Nephron (organoid): ENCODE measurements at regions not wholly inside any gene's neighbourhood (a gene's known extent, or its start where the extent isn't known, plus 50 kb on each side); places are given as distances from the start of the nearest gene placed in this dataset.
"Not testable (repeated sequence)": the region's sequence is repeated elsewhere in the genome, so short reads cannot be mapped to it uniquely, and the experiment has no call there.

Experiments
- H3K27ac Mint-ChIP-seq, 3 experiments: 2 replicates each; pipeline ENCODE4 v1.8.0; 2020; ENCODE audit warnings: mixed read lengths in 3 of 3, mild to moderate bottlenecking in 2 of 3, moderate library complexity in 1 of 3
- H3K27me3 Mint-ChIP-seq: 2 replicates; pipeline ENCODE4 v1.8.0; 2021; ENCODE audit warnings: low read depth, mild to moderate bottlenecking, moderate library complexity, mixed read lengths
- H3K36me3 Mint-ChIP-seq: 2 replicates; pipeline ENCODE4 v1.8.0; 2020; ENCODE audit warnings: low read depth, mixed read lengths
- H3K4me1 Mint-ChIP-seq: 2 replicates; pipeline ENCODE4 v1.8.0; 2020; ENCODE audit warnings: mixed read lengths
- H3K4me3 Mint-ChIP-seq, 3 experiments: 2 replicates each; pipeline ENCODE4 v1.8.0; 2020; ENCODE audit warnings: mild to moderate bottlenecking in 3 of 3, mixed read lengths in 3 of 3, moderate library complexity in 2 of 3
- H3K9me3 Mint-ChIP-seq: 2 replicates; pipeline ENCODE4 v1.8.0; 2020; ENCODE audit warnings: mixed read lengths
- TF ChIP-seq, protein P1 (sequence below), 3 experiments: fragments of 200-600 bp; sonication (generic); IDR thresholded peaks; one replicate each; pipeline ENCODE4 v1.5.0; 2021; ENCODE audit warnings: antibody characterized with exemption in 3 of 3; ENCODE audit not compliant: unreplicated experiment in 3 of 3

DNA sequence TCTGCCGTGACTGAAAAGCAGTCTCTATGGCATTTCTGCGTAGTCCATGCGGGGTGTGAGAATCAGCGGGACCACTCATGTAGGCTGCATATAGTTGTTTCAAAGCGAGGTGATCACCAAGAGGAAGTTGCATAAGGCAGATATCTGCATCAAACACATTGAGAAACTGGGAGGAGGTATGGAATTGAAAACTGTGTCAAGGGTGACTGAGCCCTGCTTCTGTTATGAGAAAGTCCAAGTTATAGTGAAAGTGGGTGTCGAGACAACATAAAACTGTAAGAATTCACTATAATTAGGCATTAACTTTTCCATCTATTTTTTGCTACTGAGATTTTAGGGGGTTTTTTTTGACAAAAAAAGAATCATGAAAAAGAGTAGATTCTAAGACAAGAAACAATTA is 109.3 kb downstream of the ZIC1 start:
- Mint-ChIP-seq H3K4me3 (no peak overlapping the region), H3K36me3 (no peaks in the 10 kb centered on the region), H3K4me1 (no peaks in the 10 kb centered on the region), H3K9me3 (peaks cover under 1% of the 10 kb centered on the region), H3K27me3 (no peaks in the 10 kb centered on the region), H3K27ac (no peak overlapping the region)
- TF ChIP-seq, protein P1, sequence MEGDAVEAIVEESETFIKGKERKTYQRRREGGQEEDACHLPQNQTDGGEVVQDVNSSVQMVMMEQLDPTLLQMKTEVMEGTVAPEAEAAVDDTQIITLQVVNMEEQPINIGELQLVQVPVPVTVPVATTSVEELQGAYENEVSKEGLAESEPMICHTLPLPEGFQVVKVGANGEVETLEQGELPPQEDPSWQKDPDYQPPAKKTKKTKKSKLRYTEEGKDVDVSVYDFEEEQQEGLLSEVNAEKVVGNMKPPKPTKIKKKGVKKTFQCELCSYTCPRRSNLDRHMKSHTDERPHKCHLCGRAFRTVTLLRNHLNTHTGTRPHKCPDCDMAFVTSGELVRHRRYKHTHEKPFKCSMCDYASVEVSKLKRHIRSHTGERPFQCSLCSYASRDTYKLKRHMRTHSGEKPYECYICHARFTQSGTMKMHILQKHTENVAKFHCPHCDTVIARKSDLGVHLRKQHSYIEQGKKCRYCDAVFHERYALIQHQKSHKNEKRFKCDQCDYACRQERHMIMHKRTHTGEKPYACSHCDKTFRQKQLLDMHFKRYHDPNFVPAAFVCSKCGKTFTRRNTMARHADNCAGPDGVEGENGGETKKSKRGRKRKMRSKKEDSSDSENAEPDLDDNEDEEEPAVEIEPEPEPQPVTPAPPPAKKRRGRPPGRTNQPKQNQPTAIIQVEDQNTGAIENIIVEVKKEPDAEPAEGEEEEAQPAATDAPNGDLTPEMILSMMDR (IDR thresholded peaks at IDR 0.05; ENCODE audit: unreplicated experiment in 3 of 3): no peak

- Mint-ChIP-seq H3K9me3 (peaks cover 27% of the 10 kb centered on the region), H3K27me3 (no peaks in the 10 kb centered on the region), H3K4me1 (no peaks in the 10 kb centered on the region), H3K27ac (no peak overlapping the region), H3K4me3 (no peak overlapping the region), H3K36me3 (no peaks in the 10 kb centered on the region)
- TF ChIP-seq, protein P1 (IDR thresholded peaks at IDR 0.05; ENCODE audit: unreplicated experiment in 3 of 3): no peak
Observed at GRCh38 chr3:147521646-147522045, 112.5 kb downstream of the ZIC1 start.

GRCh38 chr3:147522780-147523179 is 113.6 kb downstream of the ZIC1 start:
- H3K4me1 Mint-ChIP-seq: not testable (repeated sequence)

DNA sequence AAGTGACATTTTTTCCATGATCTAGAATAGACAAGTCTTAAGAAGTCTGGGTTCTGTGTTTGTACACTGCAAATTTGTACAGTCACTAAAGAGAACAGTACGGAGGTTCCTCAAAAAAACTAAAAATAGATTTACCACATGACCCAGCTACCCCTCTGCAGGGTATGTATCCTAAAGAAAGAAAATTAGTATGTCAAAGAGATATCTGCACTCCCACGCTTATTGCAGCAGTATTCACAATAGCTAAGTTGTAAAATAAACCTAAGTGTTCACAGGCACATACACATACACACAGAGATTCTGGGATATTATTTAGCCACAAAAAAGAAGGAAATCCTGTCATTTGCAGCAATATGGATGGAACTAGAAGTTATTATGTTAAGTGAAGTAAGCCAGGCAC is 120.4 kb downstream of the ZIC1 start:
- H3K4me3 Mint-ChIP-seq: no peak overlapping the region
- no peaks in the 10 kb centered on the region for H3K4me1 Mint-ChIP-seq
- H3K36me3 Mint-ChIP-seq: peaks cover 4% of the 10 kb centered on the region
- H3K27ac Mint-ChIP-seq: no peak overlapping the region
- TF ChIP-seq, protein P1 (IDR thresholded peaks at IDR 0.05; ENCODE audit: unreplicated experiment in 3 of 3): no peak
- H3K9me3 Mint-ChIP-seq: peaks cover 39% of the 10 kb centered on the region
- no peaks in the 10 kb centered on the region for H3K27me3 Mint-ChIP-seq

More at GRCh38 chr3:147522780-147523179, 113.6 kb downstream of the ZIC1 start:
- H3K27ac Mint-ChIP-seq, H3K36me3 Mint-ChIP-seq, H3K4me3 Mint-ChIP-seq, H3K27me3 Mint-ChIP-seq: not testable (repeated sequence)
- peaks cover 33% of the 10 kb centered on the region for H3K9me3 Mint-ChIP-seq

DNA sequence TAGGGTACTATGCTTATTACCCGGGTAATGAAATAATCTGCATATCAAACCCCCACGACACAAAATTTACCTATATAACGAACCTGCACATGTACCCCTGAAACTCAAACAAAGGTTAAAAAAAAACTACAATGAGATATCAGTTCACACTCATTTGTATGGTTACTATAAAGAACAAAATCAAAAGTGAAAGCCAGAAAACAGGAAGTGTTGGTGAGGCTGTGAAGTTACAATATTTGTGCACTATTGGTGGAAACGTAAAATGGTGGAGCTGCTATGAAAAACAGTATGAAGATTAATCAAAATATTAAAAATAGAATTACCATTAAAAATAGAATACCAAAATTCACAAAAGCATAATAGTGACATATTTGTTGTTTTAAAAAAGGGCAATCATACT is 128.9 kb downstream of the ZIC1 start:
- peaks cover 25% of the 10 kb centered on the region for H3K9me3 Mint-ChIP-seq
- no peaks in the 10 kb centered on the region for H3K4me1 Mint-ChIP-seq
- TF ChIP-seq, protein P1 (IDR thresholded peaks at IDR 0.05; ENCODE audit: unreplicated experiment in 3 of 3): no peak
- H3K27me3 Mint-ChIP-seq: no peaks in the 10 kb centered on the region
- no peak overlapping the region for H3K4me3 Mint-ChIP-seq
- H3K27ac Mint-ChIP-seq: no peak overlapping the region
- no peaks in the 10 kb centered on the region for H3K36me3 Mint-ChIP-seq

DNA sequence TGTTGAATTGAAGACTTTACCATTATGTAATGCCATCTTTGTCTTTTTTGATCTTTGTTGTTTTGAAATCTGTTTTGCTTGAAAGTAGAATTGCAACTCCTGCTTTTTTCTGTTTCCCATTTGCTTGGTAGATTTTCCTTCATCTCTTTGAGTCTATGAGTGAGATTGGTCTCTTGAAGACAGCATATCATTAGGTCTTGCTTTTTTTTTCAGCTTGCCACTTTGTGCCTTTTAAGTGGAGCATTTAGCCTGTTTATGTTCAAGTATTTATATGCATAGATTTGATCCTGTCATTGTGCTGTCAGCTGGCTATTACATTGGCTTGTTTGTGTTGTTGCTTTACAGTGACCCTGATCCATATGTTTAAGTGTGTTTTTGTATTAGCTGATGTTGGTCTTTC is 131.8 kb downstream of the ZIC1 start:
- Mint-ChIP-seq H3K4me3 (no peak overlapping the region), H3K27me3 (no peaks in the 10 kb centered on the region), H3K36me3 (no peaks in the 10 kb centered on the region), H3K27ac (no peak overlapping the region), H3K4me1 (no peaks in the 10 kb centered on the region), H3K9me3 (peaks cover 25% of the 10 kb centered on the region)
- TF ChIP-seq, protein P1 (IDR thresholded peaks at IDR 0.05; ENCODE audit: unreplicated experiment in 3 of 3): no peak
